ENCODE measurements at regions not wholly inside any gene's neighbourhood (a gene's known extent, or its start where the extent isn't known, plus 50 kb on each side); places are given as distances from the start of the nearest gene placed in this dataset.
"Not testable (repeated sequence)": the region's sequence is repeated elsewhere in the genome, so short reads cannot be mapped to it uniquely, and the experiment has no call there.

- DNase-seq (ENCODE audit: low spot score): no peak
Measured at GRCh38 chr13:109403012-109403421, 383.4 kb downstream of the IRS2 start.

GRCh38 chr13:109401891-109402290 lies 384.5 kb downstream of the IRS2 start:
- no peak for DNase-seq (ENCODE audit: low spot score)

DNA sequence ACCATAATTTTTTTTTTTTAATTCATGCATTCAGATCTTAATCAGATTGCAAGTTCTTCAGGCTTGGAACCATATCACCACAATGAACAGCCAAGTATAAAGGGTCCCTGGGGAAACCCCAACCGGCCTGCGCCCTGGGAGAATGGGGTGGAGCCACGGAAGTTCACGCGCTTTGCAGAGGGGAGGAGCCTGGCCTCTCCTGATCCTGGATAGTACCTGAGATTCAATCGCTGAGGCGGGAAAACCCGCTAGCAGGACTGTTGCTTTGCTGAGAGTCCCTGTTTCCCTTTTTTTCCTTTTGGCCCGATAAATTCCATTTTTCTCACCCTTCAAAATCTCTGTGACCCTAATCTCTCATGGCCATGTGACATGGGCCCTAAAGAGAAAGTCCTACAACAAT lies 385.1 kb downstream of the IRS2 start:
- DNase-seq (ENCODE audit: low spot score): no peak

- DNase-seq (ENCODE audit: low spot score): no peak
Measured at GRCh38 chr13:109400624-109401257, 385.6 kb downstream of the IRS2 start.

- no peak for DNase-seq (ENCODE audit: low spot score)
Measured at GRCh38 chr13:109400209-109400608, 386.2 kb downstream of the IRS2 start.

DNA sequence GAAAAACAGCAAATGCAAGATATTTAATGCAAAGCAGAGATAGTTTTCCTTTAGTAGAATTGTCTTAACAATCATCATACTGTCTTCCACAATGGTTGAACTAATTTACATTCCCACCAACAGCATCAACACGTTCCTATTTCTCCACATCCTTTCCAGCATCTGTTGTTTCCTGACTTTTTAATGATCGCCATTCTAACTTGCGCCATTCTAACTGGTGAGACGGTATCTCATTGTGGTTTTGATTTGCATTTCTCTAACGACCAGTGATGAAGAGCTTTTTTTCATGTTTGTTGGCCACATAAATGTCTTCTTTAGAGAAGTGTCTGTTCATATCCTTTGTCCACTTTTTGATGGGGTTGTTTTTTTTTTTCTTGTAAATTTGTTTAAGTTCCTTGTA lies 388.3 kb downstream of the IRS2 start:
- DNase-seq (ENCODE audit: low spot score): not testable (repeated sequence)

- no peak for DNase-seq (ENCODE audit: low spot score)
Measured at GRCh38 chr13:109397285-109397684, 389.1 kb downstream of the IRS2 start.

GRCh38 chr13:109396266-109396665 lies 390.1 kb downstream of the IRS2 start:
- DNase-seq (ENCODE audit: low spot score): no peak

DNA sequence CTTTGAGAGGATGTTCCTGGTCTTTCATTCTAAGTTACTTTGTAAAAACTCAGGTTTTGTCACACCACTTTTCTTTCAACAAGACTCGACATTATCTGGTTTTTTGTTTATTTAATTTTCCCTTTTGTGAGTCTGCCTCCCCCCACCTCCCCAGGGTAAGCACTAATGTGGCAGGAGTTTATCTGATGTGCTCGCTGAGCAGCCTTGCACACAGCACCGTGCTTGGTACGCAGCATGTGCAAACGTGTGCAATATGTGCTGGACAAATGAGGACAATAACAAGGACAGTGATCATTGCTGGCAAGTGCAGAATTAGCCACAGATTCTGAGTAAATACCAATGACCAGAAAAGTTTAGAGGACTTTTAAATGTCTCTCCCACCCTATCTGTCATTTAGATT lies 391.4 kb downstream of the IRS2 start:
- DNase-seq (ENCODE audit: low spot score): no peak

DNA sequence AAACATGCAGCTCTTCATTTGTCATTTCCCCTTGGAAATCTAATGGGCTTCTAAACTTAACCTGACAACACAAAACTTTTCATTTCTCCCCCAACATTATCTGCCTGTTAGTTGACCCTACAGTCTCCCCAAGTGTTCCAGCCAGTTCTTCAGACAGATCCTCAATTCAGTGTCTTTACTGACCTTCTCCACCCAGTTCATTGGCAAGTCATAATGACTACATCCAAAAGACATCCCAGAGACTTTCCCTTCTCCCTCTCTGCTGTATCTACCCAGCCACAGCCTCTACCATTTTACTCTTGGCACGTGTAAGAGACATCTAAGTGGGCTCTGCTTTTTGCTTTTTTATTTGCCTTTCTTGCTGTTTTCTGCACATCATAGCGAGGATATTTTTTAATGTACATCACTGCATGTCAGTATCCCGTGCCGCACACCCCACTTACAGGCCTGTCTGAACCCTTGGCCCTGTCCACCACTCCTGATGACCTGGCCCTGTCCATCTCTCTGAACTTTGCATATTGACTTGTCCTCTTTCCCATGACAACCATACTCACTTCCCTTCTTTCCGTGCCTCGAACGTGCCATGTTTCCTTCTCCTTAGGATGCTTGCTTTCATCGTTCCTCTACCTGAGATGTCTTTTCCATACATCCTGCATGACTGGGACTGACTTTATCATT lies 391.9 kb downstream of the IRS2 start:
- DNase-seq (ENCODE audit: low spot score): no peak

DNA sequence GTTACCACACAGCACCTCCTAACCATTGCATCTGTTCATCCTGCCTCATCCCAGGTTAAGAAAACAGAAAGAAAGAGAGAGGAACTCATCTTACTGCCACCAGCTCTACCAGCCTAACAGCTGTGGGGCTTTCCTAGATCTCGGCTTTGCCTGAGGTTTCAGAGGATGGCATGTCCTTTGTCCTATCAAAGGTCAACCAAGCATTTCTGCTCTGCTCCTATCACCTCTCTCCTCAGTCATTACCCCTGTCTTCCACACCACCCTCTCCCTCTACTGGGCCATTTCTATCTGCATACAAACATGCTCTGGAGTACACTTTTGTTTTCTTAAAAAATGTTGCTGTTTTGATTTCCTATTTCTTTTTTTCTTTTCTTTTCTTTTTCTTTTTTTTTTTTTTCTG lies 393.3 kb downstream of the IRS2 start:
- DNase-seq (ENCODE audit: low spot score): no peak

DNA sequence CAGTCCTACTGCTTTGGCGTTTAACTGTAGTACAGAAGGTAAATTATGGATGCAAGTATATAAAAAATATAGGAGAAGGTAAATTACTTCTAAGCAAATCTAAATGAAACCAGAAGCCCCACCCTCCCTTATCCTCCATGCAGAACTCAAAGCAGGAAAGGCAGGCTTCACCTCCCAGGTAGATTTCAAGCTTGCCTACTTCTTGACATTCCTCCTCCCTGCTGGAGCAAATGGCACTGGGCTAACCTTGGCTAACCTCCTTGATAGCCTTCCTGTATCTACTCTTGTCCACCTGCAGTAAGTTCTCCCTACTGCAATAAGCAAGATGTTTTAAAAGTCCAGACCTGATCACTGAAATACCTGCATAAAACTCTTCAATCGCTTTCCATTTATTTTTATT lies 396.0 kb downstream of the IRS2 start:
- no peak for DNase-seq (ENCODE audit: low spot score)

DNA sequence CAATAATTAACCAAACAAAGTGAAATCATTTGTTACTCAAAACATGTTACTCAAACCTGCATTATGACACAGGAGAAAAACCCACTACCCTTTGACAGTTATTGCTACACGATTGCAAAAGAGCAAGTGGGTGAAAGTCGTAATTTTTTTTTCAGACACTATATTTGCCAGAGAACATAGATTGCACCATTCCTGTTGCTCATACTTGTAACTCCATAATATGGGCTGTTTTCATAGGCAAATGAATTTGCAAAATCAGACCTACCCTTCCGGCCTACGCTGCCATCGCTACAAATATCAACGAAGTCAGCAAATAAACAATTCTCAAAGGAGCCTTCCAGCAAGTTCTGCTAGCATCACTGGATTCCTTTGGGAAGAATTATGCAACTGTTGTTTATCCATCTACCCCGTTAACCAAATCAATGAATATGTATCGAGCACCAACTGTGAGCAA lies 396.5 kb downstream of the IRS2 start:
- no peak for DNase-seq (ENCODE audit: low spot score)

GRCh38 chr13:109389456-109389855 lies 396.9 kb downstream of the IRS2 start:
- DNase-seq (ENCODE audit: low spot score): no peak

DNA sequence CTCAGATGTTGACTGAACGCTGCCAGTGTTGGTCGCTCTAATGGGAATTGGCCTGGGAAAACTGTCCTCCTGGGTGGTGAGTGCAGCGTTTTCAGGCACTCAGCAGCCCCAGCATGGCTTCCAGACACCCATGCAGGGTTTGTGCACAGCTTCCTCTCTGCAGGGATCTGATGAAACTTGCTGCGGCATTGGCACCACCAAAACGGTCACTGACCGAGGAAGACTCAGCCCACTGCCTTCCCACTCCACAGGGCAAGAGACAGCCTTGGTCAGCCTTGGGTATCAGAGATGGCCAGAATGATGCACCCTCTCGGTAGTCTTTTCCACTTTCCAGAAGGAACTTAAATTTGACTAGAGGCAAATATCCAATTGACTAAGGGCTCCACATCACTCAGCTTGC lies 398.9 kb downstream of the IRS2 start:
- DNase-seq (ENCODE audit: low spot score): no peak

DNA sequence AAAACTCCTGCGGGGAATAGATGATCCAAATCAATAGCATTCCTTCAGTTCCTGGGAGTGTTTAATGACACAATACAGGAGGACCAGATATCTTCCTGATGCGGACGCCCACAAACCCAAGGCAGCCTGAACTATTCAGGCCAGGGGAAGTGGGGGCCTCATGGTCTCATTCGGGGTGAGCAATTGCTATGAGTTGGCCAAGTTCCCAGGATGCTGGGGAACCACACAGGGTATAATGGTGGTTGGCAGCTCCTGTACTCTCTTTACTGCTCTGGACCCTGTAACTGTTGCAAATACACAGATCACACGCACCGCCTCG lies 401.2 kb downstream of the IRS2 start:
- no peak for DNase-seq (ENCODE audit: low spot score)

GRCh38 chr13:109384491-109385241 lies 401.7 kb downstream of the IRS2 start:
- no peak for DNase-seq (ENCODE audit: low spot score)

DNA sequence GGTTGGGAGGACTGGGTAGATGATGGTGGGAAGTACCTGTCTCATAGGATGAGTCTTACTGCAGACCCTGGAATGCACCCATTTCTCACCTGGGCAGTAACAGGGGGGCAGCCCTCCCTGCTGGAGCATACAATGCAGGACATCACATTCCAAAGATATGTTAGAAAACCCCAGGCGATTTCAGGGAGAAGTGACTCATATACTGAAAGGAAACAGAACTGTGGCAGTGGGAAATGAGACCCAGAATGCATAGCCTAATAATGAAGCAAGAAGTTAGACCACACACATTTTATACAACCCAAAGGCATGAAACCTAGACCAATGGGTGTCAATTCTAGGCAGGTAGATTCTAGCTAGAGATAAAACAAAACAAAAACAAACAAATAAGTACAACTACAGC lies 402.7 kb downstream of the IRS2 start:
- no peak for DNase-seq (ENCODE audit: low spot score)

GRCh38 chr13:109381546-109382180 lies 404.7 kb downstream of the IRS2 start:
- DNase-seq (ENCODE audit: low spot score): no peak

GRCh38 chr13:109380457-109380856 lies 405.9 kb downstream of the IRS2 start:
- DNase-seq (ENCODE audit: low spot score): no peak

DNA sequence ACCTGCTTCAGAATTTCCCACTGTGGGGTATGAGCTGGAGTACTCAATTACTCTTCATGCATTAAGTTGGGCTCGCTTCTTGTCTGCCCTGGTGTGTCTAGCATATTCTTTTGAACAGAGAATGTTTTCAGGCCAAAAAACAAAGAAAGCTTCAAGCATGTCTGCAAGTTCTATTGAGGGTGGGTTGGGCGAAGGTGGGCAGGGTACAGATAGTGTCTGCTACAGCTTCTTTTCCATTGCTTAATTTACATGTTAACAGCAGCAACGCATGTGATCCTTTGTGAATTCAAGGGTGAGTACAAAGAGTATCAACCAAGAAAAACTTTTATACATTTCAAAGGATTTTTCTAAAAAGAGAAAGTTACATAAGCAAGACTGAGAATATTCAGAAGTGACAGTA lies 406.5 kb downstream of the IRS2 start:
- DNase-seq (ENCODE audit: low spot score): no peak

DNA sequence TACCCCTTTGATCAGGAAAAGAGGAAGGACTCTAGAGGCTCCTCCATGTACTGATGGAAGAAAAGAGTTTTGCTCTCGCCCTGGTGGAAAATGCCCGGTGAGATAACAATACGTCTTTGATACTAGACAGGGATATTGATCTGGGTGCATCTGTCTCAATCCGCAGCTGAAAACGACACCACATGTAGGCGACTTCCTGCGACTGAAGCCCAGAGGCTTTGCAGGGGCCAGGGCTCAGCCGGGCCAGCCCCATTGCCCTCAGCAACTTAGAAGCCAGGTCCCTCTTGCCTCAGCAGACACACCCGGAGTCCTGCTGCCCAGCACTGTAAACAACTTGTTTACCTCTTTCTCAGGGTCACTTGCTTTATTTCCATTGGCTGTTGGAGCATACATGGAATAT lies 409.4 kb downstream of the IRS2 start:
- DNase-seq (ENCODE audit: low spot score): no peak

All from mesenteric fat pad (tissue), 1 donor.